C4-2B (cell line): ENCODE measurements at regions not wholly inside any gene's neighbourhood (a gene's known extent, or its start where the extent isn't known, plus 50 kb on each side); places are given as distances from the start of the nearest gene placed in this dataset.

ENCODE experiments used
- H3K27ac ChIP-seq: fragments of 450-650 bp; 2 replicates; pipeline ENCODE4 v1.5.1; 2017
- CTCF ChIP-seq: fragments of 450-650 bp; conservative IDR thresholded peaks from 2 replicates; pipeline ENCODE4 v1.5.1; 2017; ENCODE audit warnings: mild to moderate bottlenecking
- ZFX ChIP-seq: fragments of 450-650 bp; IDR thresholded peaks from 2 replicates; pipeline ENCODE4 v1.6.1; 2017

DNA sequence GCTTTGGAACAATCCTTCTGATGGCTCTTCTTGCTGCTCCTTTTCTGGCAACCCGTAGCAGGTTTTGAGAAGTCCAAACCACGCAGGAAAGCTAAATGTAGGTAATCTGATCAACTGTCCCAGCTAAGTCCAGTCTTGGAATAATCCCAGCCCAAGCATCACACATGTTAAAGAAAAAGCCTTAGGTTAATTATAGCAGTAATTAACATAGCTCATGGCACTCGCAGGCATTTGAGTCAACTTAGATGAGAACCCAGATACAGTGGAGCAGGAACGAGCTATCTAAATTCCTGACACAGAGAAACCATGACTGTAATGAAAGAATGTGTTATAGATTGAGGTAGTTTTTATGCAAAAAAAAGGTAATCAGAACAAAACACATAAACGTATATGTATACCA, 844.8 kb downstream of the CDH9 start:
- no peak overlapping the region for H3K27ac ChIP-seq
- TF ChIP-seq ZFX (no peak), CTCF (no peak)

- no peak for TF ChIP-seq CTCF
- TF ChIP-seq ZFX, result no peak
- no peak overlapping the region for H3K27ac ChIP-seq
These were observed 845.9 kb downstream of the CDH9 start for GRCh38 chr5:26192486-26192885.

GRCh38 chr5:26181582-26181981, 856.8 kb downstream of the CDH9 start:
- TF ChIP-seq ZFX (no peak), CTCF (no peak)
- no peak overlapping the region for H3K27ac ChIP-seq

GRCh38 chr5:26148569-26149107, 889.7 kb downstream of the CDH9 start:
- H3K27ac ChIP-seq, result no peak overlapping the region
- no peak for TF ChIP-seq ZFX
- no peak for TF ChIP-seq CTCF

- H3K27ac ChIP-seq, result no peak overlapping the region
- TF ChIP-seq CTCF, result no peak
- no peak for TF ChIP-seq ZFX
These were observed 895.1 kb downstream of the CDH9 start for GRCh38 chr5:26143259-26143658.

- H3K27ac ChIP-seq, result no peak overlapping the region
- no peak for TF ChIP-seq ZFX
- peak; percentile 22; the same call in 1 of the 2 replicates for TF ChIP-seq CTCF
These were observed 917.0 kb downstream of the CDH9 start for GRCh38 chr5:26121338-26121737.

DNA sequence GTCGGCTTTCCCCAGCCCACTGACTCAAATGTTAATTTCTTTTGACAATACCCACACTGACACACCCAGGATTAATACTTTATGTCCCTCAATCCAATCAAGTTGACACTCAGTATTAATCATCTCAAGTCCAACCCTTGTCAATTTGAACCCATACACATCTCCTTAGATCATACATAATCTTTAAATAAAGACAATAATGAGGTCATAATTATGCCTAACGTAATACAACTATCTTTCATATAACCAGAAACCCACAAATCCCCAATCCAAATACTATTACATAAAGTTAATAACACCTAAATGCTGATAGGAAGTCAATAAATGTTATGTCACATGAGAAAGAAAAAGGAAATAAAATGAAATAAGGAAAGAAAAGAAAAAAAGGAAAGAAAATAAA, 934.2 kb downstream of the CDH9 start:
- H3K27ac ChIP-seq, result no peak overlapping the region

GRCh38 chr5:26060212-26060611, 978.2 kb downstream of the CDH9 start:
- TF ChIP-seq CTCF, result no peak
- no peak for TF ChIP-seq ZFX
- H3K27ac ChIP-seq, result no peak overlapping the region

More for the DNA sequence above, 934.2 kb downstream of the CDH9 start:
- TF ChIP-seq ZFX, result no peak
